T-helper 1 cell treated with Interleukin-12 subunit alpha and Interleukin-12 subunit beta and Interleukin-4 antibody, amounts not matched to agents 30 ng/mL and 1 ng/mL, for 36 hours (primary cell): ENCODE measurements at regions not wholly inside any gene's neighbourhood (a gene's known extent, or its start where the extent isn't known, plus 50 kb on each side); places are given as distances from the start of the nearest gene placed in this dataset.

Source experiments
- intact Hi-C: fragments of 100-400 bp; cut with micrococcal nuclease; formaldehyde crosslinking; loops from one replicate; pipeline ENCODE4 v1.15.1; 2024

DNA sequence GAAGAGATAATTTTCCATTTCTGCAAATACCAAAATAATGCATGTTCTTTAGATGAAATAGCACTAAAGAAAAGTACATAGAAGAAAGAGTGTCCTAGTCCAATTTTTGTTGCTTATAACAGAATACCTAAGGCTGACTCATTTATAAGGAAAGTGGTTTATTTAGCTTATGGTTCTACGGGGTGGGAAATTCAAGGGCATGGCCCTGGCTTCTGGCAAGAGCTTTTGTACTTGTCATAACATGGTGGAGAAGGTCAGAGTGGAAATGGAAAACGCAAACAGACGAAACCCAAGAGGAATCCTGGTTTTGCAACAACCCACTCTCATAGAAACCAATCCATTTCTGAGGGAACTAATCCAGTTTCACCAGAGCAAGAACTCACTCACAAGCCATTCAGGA is 283.7 kb downstream of the CSNK1G3 start:
- intact Hi-C loops: no loop called here

- intact Hi-C loops: no loop called here
Observed at GRCh38 chr5:123790226-123790625, 278.2 kb downstream of the CSNK1G3 start.

GRCh38 chr5:123787635-123788034 is 275.7 kb downstream of the CSNK1G3 start:
- intact Hi-C loops: no loop called here

DNA sequence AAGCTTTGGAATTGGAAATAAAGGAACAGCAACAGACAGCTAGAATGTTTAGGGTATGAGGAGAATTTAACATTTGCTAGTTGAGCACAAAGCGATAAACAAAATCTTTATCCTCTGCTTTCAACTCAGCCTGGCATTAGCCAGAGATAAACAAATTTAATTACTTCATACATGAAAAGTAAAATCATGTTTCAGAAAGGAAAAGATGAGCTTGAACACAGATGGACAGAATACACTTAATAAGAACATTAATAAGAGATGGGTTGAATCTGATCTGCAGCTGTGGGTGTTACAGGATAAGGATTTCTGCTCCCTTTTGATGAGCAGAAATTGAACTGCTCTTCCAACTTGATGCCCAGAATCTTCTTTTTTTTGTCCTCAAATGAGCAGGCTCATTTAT is 275.2 kb downstream of the CSNK1G3 start:
- intact Hi-C loops: no loop called here

DNA sequence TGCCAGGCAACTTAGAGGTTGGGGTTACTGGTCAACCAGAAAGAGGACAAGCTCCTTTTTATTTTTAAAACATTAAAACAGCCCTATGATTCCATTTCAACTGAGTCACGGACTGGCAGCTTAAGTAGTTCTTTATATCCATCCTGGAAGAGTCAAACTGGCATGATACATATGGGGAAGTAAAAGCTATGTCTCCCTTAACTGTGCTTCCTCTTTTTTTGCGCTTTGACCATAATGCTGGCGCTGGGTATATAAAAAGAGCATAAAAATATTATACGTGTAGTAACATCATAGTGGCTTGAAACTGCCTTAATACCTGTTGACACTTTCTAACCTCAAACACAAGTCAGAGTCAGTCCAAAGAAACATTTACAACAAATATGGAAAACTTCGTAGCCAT is 274.4 kb downstream of the CSNK1G3 start:
- intact Hi-C loops: no loop called here

- intact Hi-C loops: no loop called here
Observed at GRCh38 chr5:123785162-123786071, 273.4 kb downstream of the CSNK1G3 start.

GRCh38 chr5:123783421-123783820 is 271.4 kb downstream of the CSNK1G3 start:
- intact Hi-C loops: no loop called here

GRCh38 chr5:123778641-123779040 is 266.7 kb downstream of the CSNK1G3 start:
- intact Hi-C loops: no loop called here

DNA sequence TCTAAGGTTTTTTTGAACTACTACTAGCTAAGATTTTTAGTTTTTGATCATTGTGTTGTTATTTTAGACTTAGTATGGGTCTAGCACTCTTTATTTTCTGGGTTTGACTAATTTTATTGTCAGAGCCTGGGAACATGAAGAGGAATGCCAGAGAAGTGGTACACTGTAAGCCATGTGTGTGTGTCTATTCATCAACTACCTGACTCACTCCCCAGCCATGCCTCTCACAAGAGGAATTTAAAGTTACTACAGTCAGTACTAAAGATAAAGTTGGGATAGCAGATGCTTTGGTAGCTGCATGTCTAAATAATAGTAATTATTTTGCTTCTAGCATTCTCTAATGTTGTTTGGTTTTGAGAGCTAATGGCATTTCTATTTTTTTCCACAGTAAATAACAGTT is 264.8 kb downstream of the CSNK1G3 start:
- intact Hi-C loops: no loop called here

GRCh38 chr5:123771715-123772114 is 259.7 kb downstream of the CSNK1G3 start:
- intact Hi-C loops: no loop called here

DNA sequence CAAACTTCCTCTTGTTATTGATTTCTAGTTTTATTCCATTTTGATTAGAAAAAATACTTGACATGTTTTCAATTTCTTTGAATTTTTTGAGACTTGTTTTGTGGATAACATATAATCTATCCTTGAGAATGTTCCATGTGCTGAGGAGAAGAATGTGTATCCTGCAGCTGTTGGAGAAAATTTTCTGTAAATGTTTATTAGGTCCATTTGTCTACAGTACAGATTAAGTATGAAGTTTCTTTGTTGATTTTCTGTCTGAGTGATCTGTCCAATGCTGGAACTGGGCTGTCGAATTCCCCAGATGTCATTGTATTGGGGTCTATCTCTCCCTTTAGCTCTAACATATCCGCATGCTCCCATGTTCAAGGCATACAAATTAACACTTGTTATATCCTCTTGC is 251.2 kb downstream of the CSNK1G3 start:
- intact Hi-C loops: no loop called here

DNA sequence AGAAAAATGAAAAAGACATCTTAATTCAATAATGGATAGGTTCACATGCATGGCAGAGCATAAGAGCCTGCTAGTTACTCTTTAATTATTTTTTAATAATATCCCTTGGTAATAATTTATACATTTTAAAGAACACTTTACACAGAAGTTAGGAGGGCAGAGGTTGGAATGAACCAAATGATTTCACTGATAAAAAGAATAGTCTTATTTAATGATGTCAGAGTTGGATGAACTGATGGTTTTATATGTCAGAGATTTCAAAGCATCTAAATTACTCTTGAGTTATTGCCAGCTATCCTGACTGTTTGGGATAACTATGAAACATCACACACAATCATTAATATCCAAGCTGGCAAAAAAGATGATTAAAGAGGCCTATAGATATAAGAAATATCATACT is 244.8 kb downstream of the CSNK1G3 start:
- intact Hi-C loops: no loop called here

GRCh38 chr5:123756318-123756665 is 244.3 kb downstream of the CSNK1G3 start:
- intact Hi-C loops: no loop called here

DNA sequence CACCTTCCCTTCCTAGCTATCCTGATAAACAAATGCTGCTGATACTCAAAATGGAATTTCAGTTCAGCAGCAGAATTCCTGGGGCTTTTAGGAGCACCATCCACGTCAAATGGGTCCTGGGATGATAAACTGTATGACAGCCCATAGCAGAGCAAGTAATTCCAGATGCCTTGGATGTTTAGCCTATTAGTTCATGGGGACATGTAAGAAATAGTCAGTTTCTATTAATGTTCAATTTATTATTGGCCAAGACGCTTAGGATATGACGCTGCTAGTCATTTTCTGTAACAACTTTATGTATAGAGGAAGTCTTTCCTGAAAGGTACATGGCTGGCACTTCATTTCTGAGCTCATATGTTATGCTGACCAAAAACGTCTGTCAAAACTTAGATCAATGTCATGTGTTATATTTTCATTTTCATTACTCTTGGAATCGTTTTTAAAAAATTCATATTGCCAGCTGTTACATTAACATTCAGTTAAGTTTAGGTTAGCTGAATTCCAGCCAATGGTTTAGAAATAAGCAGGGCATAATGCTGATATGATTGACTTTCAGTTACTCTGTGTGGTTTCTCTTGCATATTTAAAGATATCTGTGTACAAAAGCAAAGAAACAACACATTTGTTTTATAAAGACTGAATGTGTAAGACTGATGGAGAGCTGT is 243.8 kb downstream of the CSNK1G3 start:
- intact Hi-C loops: no loop called here

DNA sequence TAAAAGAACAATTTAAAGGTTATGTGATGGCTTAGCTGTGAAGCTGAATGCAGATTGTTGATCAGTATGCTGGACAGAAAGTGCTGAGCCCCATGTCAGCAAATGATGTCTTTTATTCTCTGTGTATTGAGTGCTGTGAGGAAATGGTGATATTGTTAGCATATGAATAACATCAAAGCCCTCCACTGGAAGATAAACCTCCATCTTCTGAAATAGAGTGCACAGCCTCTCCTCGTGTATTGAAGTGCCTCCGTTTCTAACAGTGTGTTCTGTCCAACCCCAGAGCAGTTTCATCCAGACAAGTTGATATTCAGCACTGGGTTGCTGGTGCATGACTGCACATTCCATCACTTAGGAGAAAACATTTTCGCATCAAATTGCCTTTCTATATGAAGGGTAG is 242.9 kb downstream of the CSNK1G3 start:
- intact Hi-C loops: no loop called here

- intact Hi-C loops: no loop called here
Observed at GRCh38 chr5:123753937-123754891, 242.2 kb downstream of the CSNK1G3 start.

DNA sequence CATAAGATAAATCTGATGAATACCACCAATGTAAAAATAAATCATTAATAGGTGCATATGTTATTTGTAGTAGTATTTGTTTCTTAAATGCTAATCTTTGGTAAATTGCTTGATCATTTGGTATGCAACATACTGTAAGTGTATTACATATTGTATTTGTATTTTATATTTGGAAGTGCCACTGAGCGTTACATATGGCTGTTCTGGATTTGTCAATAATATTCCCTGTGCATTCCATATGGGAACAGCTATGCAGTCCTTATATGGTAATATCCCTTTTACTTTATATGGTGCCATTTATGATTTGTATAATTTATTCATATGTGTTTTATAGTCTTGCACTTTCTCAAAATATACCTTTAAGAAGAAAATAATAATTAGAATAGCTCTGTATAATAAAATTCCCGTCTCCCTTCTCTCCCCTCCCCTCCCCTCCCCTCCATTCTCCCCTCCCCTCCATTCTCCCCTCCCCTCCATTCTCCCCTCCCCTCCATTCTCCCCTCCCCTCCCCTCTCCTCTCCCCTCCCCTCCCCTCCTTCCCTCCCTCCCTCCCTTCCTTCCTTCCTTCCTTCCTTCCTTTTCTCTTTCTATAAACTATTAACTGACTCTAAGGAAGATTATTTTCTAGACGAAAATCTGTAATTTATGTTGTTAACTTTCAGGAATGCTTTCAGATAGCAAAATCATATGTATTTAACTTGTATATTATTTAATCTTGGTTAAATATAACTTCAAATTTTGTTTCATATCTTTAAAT is 241.4 kb downstream of the CSNK1G3 start:
- intact Hi-C loops: no loop called here

GRCh38 chr5:123752552-123753179 is 240.7 kb downstream of the CSNK1G3 start:
- intact Hi-C loops: no loop called here

DNA sequence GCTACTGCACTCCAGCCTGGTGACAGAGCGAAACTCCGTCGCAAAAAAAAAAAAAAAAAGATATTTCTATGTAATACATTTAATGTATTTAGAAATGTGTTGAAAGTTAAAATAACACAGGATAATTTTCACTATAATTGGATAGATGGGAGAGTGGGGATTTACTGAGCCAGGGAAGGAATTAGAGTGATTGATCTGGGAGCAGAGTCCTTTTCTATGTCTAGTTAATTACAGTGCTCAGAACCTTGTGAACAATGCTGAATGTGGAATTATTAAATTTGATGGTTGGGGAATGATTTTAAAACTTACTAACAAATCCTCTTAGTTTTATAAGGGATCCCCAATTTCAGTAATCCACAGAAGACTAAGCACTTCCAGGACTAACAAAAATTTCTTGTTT is 239.7 kb downstream of the CSNK1G3 start:
- intact Hi-C loops: no loop called here

DNA sequence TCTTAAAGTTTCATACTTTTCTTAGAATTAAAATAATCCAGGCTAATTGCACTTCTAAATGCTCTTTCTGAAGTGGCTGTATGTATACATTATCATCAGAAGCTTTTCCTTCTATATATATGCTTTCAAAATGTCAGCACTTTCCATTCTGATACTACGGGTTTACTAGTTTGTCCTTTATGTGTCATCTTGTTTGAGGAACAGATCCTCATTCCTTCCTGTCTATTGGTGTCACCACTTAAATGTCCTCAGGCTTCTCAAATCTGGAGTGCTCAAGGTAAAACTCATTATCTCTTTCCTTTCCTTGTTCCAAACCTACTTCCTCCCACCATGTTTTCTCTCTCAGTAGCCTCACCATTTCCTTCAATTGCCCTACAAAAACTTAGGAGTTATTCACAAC is 236.3 kb downstream of the CSNK1G3 start:
- intact Hi-C loops: no loop called here
